Activated CD4-positive, alpha-beta T cell treated with anti-CD3 and anti-CD28 coated beads, Interleukin-2, amount 50 U/mL, for 16 hours (primary cell): ENCODE measurements at regions not wholly inside any gene's neighbourhood (a gene's known extent, or its start where the extent isn't known, plus 50 kb on each side); places are given as distances from the start of the nearest gene placed in this dataset.
"Not testable (repeated sequence)": the region's sequence is repeated elsewhere in the genome, so short reads cannot be mapped to it uniquely, and the experiment has no call there.

ENCODE experiments used
- DNase-seq: peaks from one replicate; pipeline ENCODE4 v3.0.0-alpha.2; 2020

GRCh38 chr4:28774344-28774743 is 1913.7 kb downstream of the STIM2 start:
- DNase-seq: no peak

- no peak for DNase-seq
Observed at GRCh38 chr4:28776004-28776403, 1915.4 kb downstream of the STIM2 start.

- DNase-seq: no peak
Observed at GRCh38 chr4:28784188-28784587, 1923.5 kb downstream of the STIM2 start.

- no peak for DNase-seq
Observed at GRCh38 chr4:28787947-28788346, 1927.3 kb downstream of the STIM2 start.

- DNase-seq: no peak
Observed at GRCh38 chr4:28788929-28789490, 1928.4 kb downstream of the STIM2 start.

GRCh38 chr4:28792917-28793597 is 1927.1 kb upstream of the PCDH7 start:
- no peak for DNase-seq

- DNase-seq: no peak
Observed at GRCh38 chr4:28799696-28800095, 1920.5 kb upstream of the PCDH7 start.

GRCh38 chr4:28811025-28811424 is 1909.1 kb upstream of the PCDH7 start:
- DNase-seq: no peak

GRCh38 chr4:28822163-28822562 is 1898.0 kb upstream of the PCDH7 start:
- DNase-seq: no peak

GRCh38 chr4:28827866-28828265 is 1892.3 kb upstream of the PCDH7 start:
- no peak for DNase-seq

- DNase-seq: no peak
Observed at GRCh38 chr4:28831867-28832266, 1888.3 kb upstream of the PCDH7 start.

- DNase-seq: no peak
Observed at GRCh38 chr4:28832444-28832843, 1887.7 kb upstream of the PCDH7 start.

- no peak for DNase-seq
Observed at GRCh38 chr4:28834120-28834519, 1886.0 kb upstream of the PCDH7 start.

GRCh38 chr4:28835501-28835900 is 1884.7 kb upstream of the PCDH7 start:
- DNase-seq: no peak

- no peak for DNase-seq
Observed at GRCh38 chr4:28842271-28842670, 1877.9 kb upstream of the PCDH7 start.

GRCh38 chr4:28845158-28845557 is 1875.0 kb upstream of the PCDH7 start:
- DNase-seq: no peak

GRCh38 chr4:28857028-28857427 is 1863.1 kb upstream of the PCDH7 start:
- DNase-seq: not testable (repeated sequence)

GRCh38 chr4:28868841-28869240 is 1851.3 kb upstream of the PCDH7 start:
- DNase-seq: no peak

GRCh38 chr4:28879178-28879577 is 1841.0 kb upstream of the PCDH7 start:
- no peak for DNase-seq

GRCh38 chr4:28879900-28880299 is 1840.3 kb upstream of the PCDH7 start:
- DNase-seq: no peak

- DNase-seq: no peak
Observed at GRCh38 chr4:28883211-28883610, 1837.0 kb upstream of the PCDH7 start.

GRCh38 chr4:28886934-28887333 is 1833.2 kb upstream of the PCDH7 start:
- DNase-seq: no peak

- DNase-seq: no peak
Observed at GRCh38 chr4:28890949-28891775, 1829.0 kb upstream of the PCDH7 start.

GRCh38 chr4:28913466-28913865 is 1806.7 kb upstream of the PCDH7 start:
- DNase-seq: no peak
